GM19397 (cell line): ENCODE measurements at regions not wholly inside any gene's neighbourhood (a gene's known extent, or its start where the extent isn't known, plus 50 kb on each side); places are given as distances from the start of the nearest gene placed in this dataset.
"Not testable (repeated sequence)": the region's sequence is repeated elsewhere in the genome, so short reads cannot be mapped to it uniquely, and the experiment has no call there.

Experiments used
- ATAC-seq: cut with Tn5 transposase; IDR thresholded peaks from one replicate; pipeline ENCODE4 v1.9.1; 2021; ENCODE audit warnings: mild to moderate bottlenecking, moderate library complexity; ENCODE audit not compliant: unreplicated experiment

DNA sequence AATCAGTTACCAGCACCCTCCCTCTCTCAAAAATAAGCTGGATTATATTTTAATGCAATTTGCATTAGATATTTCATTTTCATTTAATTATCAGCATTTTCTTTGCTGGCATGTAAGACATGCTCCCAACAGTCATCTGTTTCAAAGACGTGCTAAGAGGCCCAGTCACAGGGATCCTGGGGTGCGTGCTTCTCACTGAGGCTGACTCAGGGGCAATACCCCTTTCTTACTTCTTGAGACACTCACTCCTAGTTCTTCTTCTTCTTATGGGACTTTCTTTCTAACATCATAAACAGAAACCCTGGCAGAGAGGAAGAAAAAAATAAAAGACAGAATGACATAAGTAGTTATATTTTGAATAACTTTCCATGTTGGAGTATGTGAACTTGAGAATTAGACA, 372.1 kb upstream of the MEX3C start:
- no peak for ATAC-seq

DNA sequence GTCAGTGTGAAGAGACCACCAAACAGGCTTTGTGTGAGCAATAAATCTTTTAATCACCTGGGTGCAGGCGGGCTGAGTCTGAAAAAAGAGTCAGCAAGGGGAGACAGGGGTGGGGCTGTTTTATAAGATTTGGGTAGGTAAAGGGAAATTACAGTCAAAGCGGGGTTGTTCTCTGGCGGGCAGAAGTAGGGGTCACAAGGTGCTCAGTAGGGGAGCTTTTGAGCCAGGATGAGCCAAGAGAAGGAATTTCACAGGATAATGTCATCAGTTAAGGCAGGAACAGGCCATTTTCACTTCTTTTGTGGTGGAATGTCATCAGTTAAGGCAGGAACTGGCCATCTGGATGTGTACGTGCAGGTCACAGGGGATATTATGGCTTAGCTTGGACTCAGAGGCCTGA, 372.6 kb upstream of the MEX3C start:
- ATAC-seq, result not testable (repeated sequence)

DNA sequence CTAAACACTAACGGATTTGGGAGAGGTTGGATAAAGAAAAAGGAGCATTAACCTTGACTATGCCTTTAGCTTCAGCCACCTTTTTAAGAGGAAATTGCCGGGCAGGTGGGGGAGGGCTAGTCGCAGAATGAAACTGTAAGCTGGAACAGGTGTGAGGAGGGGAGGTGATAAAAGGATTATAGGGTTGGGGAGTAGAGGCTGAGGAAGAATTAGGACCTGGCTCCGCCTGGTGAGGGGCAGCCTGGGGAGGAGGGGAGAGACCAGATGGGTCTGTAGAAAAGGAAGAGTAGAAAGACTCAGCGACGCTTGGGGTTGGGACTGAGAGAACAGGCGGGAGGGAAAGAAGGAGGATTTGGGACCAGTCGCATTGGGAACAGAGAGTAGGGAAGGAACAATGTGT, 376.4 kb upstream of the MEX3C start:
- ATAC-seq, result not testable (repeated sequence)

DNA sequence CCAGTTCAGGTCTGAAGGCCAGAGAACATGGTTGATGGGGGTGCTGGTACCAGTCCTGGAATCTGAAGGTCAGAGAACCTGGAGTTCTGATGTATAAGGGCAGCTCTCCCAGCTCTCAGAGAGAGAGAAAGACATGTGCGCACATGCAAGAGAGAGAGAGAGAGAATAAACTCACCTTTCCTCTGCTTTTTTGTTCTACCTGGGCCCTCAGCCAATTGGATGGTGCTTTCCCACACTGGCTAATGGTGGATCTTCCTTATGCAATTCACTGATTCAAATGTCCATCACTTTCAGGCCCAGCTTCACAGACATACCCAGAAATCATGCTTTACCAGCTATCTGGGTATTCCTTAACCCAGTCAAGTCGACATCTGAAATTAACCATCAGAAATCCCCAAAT, 377.7 kb upstream of the MEX3C start:
- ATAC-seq, result no peak

DNA sequence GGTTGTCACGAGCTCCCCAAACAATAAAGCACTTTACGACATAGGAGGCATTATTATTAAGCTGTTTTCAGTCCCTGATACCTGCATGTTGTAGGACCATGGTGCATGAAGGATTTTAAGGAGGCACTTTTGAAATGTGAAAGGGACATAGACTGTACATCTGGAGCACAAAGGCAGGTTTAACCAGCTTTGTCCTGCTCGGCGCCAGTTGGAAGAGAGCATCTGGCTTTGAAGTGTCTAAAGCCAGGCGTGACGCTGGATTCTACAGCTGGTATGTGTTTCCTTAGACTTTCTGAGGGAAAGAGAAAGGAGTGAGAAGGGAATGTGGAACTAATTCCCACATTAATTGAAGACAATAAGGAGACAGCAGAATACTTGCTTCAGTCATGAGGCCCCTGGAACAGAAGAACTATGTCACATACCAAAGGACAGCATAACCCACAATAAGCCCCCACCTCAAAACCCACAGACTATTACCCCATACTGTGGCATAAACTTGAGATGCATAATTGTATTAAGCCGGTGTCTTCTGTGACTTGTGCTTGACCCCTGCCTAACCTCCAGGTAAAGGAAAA, 381.0 kb upstream of the MEX3C start:
- no peak for ATAC-seq

DNA sequence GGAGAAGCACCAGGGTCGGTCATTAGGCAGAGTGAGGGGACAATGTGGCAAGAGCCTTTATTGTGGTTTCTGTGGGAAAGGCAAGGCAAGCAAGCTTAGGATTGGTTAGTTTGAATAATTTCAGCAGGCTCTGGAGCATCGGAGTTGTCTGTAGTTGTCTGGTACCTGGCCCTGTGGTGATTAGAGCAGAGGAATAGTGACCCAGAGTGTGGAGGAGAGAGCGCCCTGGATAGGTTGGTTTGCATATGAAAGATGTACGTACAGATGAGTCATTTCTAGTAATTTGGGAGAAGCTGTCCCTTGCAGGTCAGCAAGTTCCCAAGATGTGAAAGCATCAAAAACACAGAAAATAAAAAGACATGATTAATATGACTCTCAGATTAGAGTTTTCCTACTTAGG, 383.1 kb upstream of the MEX3C start:
- ATAC-seq, result no peak

DNA sequence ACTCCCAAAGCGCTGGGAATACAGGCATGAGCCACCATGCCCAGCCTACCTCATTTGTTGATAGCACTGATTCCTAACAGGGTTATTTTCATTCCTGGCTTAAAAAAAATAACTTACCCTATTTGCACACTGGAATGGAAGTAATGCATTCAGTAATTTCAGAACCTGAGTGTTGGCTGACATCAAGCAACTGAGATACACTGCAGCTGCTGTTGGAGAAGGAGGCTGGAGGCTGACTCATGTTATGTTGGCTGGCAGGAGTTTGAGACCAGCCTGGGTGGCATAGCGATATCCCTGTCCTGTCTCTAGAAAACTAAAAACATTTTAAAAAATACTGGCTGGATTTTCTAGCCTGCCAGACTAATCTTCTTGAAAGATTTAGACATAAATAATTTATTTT, 385.1 kb upstream of the MEX3C start:
- ATAC-seq, result no peak

DNA sequence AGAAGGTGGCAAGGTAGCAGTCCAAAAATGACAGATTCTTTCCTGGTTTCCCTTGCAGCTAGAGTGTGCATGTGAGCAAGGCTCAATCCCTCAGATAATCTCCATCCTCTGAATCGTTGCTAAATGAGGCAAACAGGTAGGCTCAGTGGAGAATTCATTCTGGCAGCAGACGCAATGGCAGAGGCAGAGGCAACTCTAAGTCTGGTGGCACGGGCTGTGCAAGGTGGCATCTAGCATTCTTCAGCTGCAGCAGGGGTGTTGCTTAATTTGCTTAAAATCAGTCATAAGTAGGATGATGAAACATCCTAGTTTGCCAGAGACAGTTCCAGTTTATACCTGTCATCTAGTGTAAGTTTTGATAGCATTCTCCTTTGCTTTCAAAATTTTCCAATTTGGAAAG, 391.1 kb upstream of the MEX3C start:
- ATAC-seq, result no peak

DNA sequence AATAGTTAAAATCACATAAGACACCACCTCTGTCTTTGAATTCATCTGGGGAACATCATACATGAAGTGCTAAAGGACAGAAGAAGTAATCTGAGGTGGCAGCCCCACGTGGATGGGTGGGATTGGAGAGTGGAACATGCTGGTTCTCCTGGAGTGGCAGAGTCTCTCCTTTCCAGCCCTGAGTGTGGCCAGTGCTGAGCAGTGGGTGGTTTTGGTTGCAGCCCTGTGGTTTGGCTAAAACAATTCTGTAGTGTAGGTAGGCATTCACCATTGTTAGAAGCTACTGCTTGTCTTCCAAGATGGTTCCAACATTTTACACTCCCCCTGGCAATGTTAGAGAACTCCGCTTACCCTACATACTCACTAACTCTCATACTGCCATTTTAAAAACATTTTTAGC, 396.4 kb upstream of the MEX3C start:
- ATAC-seq, result no peak

DNA sequence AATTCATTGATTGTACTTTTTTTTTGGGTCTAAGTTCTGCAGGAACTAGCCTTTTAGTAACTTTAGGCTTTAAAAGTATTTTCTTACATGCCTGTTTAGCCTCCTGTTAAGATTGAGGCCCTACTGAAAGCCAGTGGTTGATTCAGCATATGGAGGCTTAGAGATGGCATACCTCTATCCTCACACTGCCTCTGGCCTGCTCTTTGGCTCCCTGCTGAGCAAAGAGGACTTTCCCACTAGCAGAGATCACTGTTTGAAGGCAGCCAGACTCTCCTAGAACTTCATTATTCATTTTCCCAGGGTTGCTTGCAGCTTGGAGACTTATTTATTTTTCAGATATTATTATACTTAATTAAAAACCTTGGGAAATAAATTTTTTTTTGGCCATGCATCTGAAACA, 405.6 kb upstream of the MEX3C start:
- no peak for ATAC-seq

DNA sequence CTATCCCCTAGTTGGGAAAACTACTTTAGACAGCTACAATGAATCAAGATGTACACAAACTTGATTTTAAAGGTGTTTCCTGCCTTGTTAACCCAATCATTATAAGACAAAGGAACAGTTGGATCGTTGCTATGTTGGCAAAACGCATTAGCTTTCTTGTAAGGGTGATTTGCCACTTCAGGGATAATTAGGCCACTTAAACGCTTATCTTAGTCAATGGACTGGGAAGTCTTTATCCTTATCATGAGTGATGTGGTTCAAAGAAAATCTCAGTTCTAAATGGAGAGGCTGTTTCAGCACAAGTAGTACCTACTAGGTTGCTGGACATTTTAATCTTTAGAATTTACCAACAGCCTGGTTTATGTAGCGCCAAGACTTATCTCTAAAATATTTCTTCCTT, 406.1 kb upstream of the MEX3C start:
- no peak for ATAC-seq

DNA sequence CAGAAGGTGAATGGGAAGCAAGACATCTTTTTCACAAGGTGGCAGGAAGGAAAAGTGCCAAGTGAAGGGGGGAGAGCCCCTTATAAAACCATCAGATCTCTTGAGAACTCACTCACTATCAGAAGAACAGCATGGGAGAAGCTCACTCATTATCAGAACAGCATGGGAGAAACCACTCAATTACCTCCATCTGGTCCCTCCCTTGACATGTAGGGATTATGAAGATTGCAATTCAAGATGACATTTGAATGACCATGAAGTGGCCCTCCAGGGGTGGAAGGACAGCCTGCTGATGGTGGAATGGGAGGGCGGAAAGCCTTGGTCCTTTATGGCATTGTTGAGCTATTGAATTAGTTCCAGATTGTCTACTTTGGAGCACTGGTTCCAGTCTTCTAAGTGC, 413.0 kb upstream of the MEX3C start:
- ATAC-seq, result no peak

DNA sequence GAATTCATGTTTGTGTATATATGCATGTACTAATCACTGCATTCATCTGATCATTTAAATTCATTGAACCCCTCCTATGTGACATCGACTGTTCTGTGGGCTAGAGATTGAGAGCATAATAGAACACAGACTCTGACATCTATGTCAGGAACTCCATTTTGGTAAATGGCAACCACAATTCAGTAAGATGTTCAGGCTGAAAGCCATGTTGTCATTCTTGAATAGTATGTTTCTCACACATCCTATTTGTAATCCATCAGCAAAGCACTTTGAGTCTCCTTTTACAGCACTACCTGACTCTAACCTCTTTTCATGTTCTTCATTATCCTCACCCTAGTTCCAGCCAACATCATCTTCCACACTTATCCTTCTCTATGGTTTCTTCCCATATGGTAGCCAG, 413.8 kb upstream of the MEX3C start:
- no peak for ATAC-seq

DNA sequence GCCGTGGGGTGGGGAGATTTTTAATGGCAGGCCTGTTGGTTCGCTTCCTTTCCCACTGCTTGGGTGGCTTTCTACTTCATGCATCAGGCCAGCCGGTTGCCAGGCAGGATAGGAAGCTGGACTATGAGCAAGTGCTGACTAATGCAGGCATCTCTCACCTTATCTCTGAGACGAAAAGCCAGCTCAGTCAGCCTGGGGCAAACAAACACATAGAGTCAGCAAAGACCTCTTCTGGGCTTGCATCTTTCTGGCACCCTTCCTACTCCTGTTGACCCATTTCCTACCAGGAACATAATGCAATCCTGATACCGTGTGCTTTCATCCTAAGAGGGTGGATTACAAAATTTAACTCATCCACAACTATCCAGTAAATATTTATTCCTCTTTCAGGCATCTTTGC, 416.6 kb upstream of the MEX3C start:
- ATAC-seq, result no peak

DNA sequence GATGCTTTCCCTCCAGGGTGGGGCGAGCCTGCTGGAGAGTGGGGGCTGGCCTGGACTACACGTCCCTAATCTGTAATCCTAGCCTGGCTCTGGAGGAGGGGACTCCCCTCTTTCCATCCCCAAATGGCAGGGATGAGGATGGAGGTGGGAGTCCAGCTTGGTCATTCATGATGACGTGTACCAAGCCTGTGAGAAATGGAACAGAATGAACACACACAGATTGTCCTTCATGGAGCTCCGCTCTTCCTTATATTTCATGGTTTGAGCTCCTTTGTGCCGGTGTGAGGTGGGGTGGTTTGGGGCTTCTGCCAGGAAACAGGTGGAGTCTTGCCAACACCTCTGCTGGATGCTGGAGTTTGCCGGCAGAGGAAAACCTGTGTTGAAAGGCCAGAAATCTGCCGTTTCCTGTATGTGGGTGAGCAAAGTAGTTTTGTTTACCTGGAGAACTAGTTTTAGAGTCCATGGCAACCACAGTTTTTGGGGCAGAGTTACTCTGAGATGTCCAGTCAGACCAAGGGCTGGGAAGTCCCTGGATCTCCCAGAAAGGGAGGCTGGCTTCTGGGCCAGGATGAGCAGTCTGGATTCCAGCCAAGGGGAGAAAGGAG, 417.6 kb upstream of the MEX3C start:
- no peak for ATAC-seq

DNA sequence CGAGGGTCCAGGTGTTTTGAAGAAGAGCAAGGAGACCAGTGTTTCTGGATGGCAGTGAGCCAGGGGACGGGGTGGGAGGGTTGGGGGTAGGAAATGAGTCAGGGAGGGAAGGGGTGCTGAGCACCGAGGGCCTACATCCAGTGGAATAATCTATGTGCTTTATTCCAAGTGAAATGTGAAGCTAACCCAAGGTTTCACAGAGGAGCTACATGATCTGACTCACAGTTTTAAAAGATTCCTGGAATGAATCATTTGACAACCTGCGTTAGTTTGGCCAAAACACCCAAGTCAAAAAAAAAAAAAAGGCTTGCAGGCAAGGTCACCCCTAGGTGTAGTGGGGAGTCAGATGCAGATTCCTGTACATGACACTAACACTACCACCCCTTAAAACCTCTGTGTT, 419.7 kb upstream of the MEX3C start:
- ATAC-seq, result no peak

DNA sequence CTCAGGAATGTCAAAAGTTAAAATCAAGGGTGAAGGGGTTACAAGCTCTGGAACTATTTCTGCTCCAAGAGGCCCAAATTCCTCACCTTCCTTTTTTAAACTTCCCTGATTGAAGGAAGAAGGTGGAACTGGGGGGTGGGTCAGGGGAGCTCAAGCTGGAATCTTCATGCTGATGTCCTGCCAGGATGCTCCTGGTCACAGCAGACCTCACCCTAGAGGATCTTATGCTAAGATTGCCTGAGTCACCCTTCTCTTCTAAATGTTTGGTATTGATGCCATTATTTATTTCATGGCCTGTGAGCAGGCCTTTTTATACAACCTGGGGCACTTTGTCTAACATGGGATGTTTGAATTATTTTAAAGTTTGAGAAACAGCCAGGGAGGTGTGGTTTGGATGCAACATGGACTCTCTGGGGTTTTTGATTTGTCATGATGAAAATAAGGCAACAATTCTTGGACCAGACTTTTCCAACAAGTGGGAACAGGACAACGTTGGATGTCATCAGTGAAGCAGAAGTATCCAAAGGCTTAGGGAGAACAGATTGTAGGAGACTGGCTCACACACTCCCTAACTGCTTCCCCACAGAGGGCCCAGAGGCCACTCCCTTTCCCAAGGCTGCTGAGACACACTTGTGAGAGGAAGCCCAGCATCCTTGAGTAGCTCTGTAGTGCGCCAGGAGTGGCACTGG, 420.2 kb upstream of the MEX3C start:
- ATAC-seq, result no peak

DNA sequence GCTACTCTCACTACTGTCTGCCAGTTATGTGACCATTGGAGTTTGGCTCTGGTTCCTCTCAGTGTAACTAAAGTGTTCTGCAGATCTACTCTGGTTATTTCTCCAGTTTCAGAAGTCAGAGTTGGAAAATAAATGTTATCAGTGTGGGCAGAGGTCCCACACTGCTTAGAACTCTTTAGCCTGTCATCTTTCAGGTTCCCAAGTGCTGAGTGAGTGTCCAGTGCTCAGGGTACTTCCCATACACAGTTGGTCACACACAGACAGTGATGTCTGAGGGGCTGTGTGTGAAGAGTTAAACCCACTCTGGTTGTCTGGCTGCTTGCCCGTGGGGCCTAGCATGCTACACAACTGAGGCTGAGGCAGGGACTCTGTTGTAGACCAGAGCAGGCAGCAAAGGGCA, 421.8 kb upstream of the MEX3C start:
- no peak for ATAC-seq

DNA sequence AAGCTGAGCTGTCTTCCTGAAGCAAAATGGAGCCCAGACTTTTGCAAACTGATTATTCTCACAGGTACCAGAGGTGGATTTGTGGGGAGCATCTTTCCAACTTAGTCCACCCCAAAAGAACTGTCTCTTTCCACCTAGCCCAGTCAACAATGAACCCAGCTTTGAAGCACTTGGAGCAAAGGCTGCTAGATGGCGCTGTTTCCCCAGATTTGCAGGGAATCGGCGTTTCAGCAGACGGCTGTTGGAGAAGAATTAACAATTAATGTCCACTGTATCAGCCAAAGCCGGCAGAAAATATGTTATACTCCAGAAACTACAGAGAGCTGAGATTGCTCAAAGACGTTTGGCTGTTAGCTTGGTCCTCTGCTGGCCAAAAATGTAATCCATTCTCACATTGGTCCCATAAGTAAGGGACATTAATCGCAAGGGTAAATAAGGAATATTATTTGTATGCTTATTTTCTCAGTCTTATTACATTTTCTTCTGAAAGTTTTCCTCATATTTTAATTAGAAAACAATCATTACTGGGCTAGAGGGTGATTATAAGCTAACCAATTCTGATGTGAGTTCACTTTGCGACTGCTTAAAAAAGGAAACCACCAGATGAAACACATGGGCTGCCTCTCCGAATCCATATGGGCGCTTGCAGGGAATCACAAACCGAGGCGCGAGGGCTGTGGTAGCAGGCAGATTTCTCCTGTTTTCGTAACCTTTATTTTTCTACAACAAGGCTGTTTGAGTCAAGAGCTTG, 423.8 kb upstream of the MEX3C start:
- ATAC-seq, result no peak

DNA sequence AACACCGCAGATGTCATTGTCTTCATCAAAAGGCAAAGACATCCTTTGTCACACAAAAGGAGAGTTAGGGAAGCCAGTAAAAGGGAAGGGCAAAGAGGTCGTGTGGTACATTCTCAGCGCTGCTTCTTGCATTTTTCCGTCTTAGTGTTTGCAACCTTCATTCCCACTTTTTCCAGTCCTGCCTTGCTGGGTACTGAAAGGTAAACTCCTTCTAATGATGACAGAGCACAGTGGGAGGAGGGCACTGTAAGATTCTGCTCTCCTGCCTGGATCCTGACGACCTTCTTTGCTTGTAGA, 424.3 kb upstream of the MEX3C start:
- ATAC-seq, result no peak

DNA sequence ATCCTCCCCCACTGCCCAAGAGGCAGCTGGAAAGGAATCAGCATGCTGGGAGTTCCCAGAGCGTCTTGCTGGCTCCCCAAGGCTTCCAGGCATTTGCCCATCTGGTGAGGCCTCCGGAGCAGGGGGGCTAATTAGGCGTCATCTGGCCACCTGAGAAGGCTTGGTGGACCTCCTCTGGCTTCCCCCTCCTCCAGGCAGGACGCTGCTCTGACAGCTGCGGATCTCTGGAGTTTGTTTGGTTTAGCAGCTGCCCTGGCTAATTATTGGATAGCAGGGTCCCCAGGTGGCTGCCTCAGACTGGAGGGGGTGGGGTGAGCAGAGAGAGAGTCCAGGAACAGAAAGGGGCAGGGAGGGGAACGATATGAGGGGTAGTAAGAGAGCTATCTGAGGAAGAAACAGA, 425.2 kb upstream of the MEX3C start:
- no peak for ATAC-seq

DNA sequence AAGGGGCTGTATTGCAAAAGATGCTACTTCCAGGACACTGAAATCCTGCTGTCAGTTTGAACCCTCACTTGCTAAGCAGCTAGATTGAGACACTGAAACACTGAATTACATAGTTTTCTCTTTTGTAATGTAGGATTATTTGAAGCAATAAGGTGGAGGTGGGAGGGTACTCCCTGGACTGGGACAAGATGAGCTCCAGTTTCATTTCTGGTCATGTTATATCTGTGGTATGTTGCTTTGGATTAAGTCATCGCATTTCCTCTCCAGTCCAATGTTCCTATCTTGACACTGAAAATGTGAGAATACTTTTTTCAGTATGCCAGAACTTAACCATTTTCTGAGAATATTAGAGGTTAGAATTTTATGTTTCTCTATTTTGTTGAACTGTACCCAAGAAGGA, 426.2 kb upstream of the MEX3C start:
- no peak for ATAC-seq
